Keratinocyte (primary cell): ENCODE measurements at regions not wholly inside any gene's neighbourhood (a gene's known extent, or its start where the extent isn't known, plus 50 kb on each side); places are given as distances from the start of the nearest gene placed in this dataset.

ENCODE experiments used
- DNase-seq: peaks from one replicate; pipeline ENCODE4 v3.0.0-alpha.2; 2011; ENCODE audit warnings: low read depth, missing footprints, low spot score
- FAIRE-seq: peaks from 2 replicates; lab custom pipeline; 2011; peaks lifted over from hg19 to GRCh38; lab: Jason Lieb, UNC
- H2AFZ ChIP-seq: 2 replicates; pipeline ENCODE4 v1.6.0; 2012; ENCODE audit warnings: low read length, control low read depth, inconsistent platforms; ENCODE audit not compliant: control insufficient read depth
- H3K27ac ChIP-seq: 2 replicates; pipeline ENCODE4 v1.5.1; 2011; ENCODE audit warnings: low read length; ENCODE audit not compliant: control insufficient read depth, insufficient read depth
- H3K27me3 ChIP-seq: 3 replicates; pipeline ENCODE4 v1.6.0; 2011; ENCODE audit warnings: low read length; ENCODE audit not compliant: control insufficient read depth, insufficient read depth; ENCODE audit errors: extremely low read depth
- H3K36me3 ChIP-seq, 2 experiments: 2 replicates in 1 of 2; 3 replicates in 1 of 2; pipeline ENCODE4 v1.5.1; 2011; ENCODE audit warnings: low read length in 2 of 2, mild to moderate bottlenecking in 1 of 2; ENCODE audit not compliant: control insufficient read depth in 2 of 2, insufficient read depth in 2 of 2; ENCODE audit errors: extremely low read depth in 1 of 2
- H3K4me1 ChIP-seq: 3 replicates; pipeline ENCODE4 v1.5.1; 2011; ENCODE audit warnings: low read length; ENCODE audit not compliant: control insufficient read depth, insufficient read depth; ENCODE audit errors: extremely low read depth
- H3K4me2 ChIP-seq: 3 replicates; pipeline ENCODE4 v1.6.0; 2011; ENCODE audit warnings: low read depth, low read length; ENCODE audit not compliant: control insufficient read depth, insufficient read depth; ENCODE audit errors: extremely low read depth
- H3K4me3 ChIP-seq, 3 experiments: fragments of 200-600 bp in 1 of 3; sonication (generic) in 1 of 3; 2 replicates in 2 of 3; 3 replicates in 1 of 3; pipeline ENCODE4 v1.5.1; 2011 to 2016; ENCODE audit warnings: low read length in 3 of 3, mild to moderate bottlenecking in 3 of 3, control low read depth in 2 of 3, inconsistent platforms in 1 of 3, low read depth in 1 of 3, mixed read lengths in 1 of 3, mixed run types in 1 of 3, moderate library complexity in 1 of 3; ENCODE audit not compliant: control insufficient read depth in 2 of 3, insufficient read depth in 2 of 3; ENCODE audit errors: extremely low read depth in 1 of 3
- H3K79me2 ChIP-seq: 2 replicates; pipeline ENCODE4 v1.6.0; 2012; ENCODE audit warnings: low read length; ENCODE audit not compliant: control insufficient read depth, insufficient read depth
- H3K9ac ChIP-seq: 3 replicates; pipeline ENCODE4 v1.6.0; 2011; ENCODE audit warnings: low read length; ENCODE audit not compliant: control insufficient read depth, insufficient read depth; ENCODE audit errors: extremely low read depth
- H3K9me1 ChIP-seq: 3 replicates; pipeline ENCODE4 v1.6.0; 2011; ENCODE audit warnings: low read length; ENCODE audit not compliant: control insufficient read depth, insufficient read depth; ENCODE audit errors: extremely low read depth
- H3K9me3 ChIP-seq: 2 replicates; pipeline ENCODE4 v1.5.1; 2012; ENCODE audit warnings: low read depth, low read length; ENCODE audit not compliant: control insufficient read depth
- H4K20me1 ChIP-seq: 3 replicates; pipeline ENCODE4 v1.6.0; 2011; ENCODE audit warnings: low read length; ENCODE audit not compliant: control insufficient read depth, insufficient read depth; ENCODE audit errors: extremely low read depth
- EZH2 ChIP-seq: IDR thresholded peaks from one replicate; pipeline ENCODE4 v1.6.1; 2012; ENCODE audit warnings: inconsistent platforms, mild to moderate bottlenecking, low read length, moderate library complexity
- dilution Hi-C: fragments of 300-500 bp; cut with MboI; formaldehyde crosslinking; loops from one replicate; pipeline ENCODE4 v1.7.0; 2020; ENCODE audit warnings: low sequenced_read_pairs; ENCODE audit not compliant: extremely low pct_ligation_motif_present
- TF ChIP-seq, protein P1 (sequence below), 3 experiments: IDR thresholded peaks in 1 of 3; conservative IDR thresholded peaks in 1 of 3; optimal IDR thresholded peaks in 1 of 3; 2 replicates in 2 of 3; 3 replicates in 1 of 3; pipeline versions ENCODE3 to v1.5.1; 2011; ENCODE audit warnings: low read length in 3 of 3, mild to moderate bottlenecking in 3 of 3, moderate library complexity in 2 of 3, control low read depth in 1 of 3, inconsistent platforms in 1 of 3; ENCODE audit not compliant: insufficient read depth in 2 of 3; ENCODE audit errors: extremely low read depth in 1 of 3

DNA sequence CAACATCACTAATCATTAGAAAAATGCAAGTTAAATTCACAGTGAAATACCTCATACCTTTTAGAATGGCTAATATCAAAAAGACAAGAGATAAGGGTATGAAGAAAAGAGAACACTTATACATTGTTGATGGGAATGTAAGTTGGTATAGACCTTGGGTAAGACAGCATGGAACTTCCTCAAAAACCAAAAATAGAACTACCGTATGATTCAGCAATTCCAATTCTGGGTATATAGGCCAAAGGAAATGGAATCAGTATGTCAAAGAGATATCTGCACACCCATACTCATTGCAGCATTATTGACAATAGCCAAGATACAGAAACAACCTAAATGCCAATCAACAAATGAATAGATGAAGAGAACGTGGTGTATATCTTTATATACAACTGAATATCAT is 166.8 kb upstream of the LRRN1 start:
- dilution Hi-C loops = no loop called here
- Histone ChIP-seq H4K20me1 (no peaks in the 10 kb centered on the region), H3K9ac (no peak overlapping the region), H3K27ac (no peak overlapping the region), H3K36me3 (no peaks in the 10 kb centered on the region), H3K79me2 (no peaks in the 10 kb centered on the region), H3K4me2 (no peak overlapping the region), H2AFZ (no peak overlapping the region), H3K4me3 (no peak overlapping the region), H3K27me3 (no peaks in the 10 kb centered on the region), H3K4me1 (peaks cover 11% of the 10 kb centered on the region), H3K9me3 (no peaks in the 10 kb centered on the region), H3K9me1 (no peaks in the 10 kb centered on the region)
- TF ChIP-seq EZH2 = no peak
- TF ChIP-seq, protein P1, sequence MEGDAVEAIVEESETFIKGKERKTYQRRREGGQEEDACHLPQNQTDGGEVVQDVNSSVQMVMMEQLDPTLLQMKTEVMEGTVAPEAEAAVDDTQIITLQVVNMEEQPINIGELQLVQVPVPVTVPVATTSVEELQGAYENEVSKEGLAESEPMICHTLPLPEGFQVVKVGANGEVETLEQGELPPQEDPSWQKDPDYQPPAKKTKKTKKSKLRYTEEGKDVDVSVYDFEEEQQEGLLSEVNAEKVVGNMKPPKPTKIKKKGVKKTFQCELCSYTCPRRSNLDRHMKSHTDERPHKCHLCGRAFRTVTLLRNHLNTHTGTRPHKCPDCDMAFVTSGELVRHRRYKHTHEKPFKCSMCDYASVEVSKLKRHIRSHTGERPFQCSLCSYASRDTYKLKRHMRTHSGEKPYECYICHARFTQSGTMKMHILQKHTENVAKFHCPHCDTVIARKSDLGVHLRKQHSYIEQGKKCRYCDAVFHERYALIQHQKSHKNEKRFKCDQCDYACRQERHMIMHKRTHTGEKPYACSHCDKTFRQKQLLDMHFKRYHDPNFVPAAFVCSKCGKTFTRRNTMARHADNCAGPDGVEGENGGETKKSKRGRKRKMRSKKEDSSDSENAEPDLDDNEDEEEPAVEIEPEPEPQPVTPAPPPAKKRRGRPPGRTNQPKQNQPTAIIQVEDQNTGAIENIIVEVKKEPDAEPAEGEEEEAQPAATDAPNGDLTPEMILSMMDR (optimal IDR thresholded peaks at IDR 0.05 in 1 of 3, IDR thresholded peaks at IDR 0.05 in 1 of 3, conservative IDR thresholded peaks at IDR 0.05 in 1 of 3; ENCODE audit: extremely low read depth in 1 of 3, insufficient read depth in 2 of 3, low read length in 3 of 3) = no peak
- FAIRE-seq = no peak
- no peak for DNase-seq

- H3K36me3 ChIP-seq = no peaks in the 10 kb centered on the region
- DNase-seq = no peak
- no peak overlapping the region for H3K27ac ChIP-seq
- H2AFZ ChIP-seq = no peak overlapping the region
- no peaks in the 10 kb centered on the region for H4K20me1 ChIP-seq
- H3K9ac ChIP-seq = no peak overlapping the region
- no peaks in the 10 kb centered on the region for H3K4me1 ChIP-seq
- H3K4me2 ChIP-seq = no peak overlapping the region
- H3K79me2 ChIP-seq = no peaks in the 10 kb centered on the region
- dilution Hi-C loops = no loop called here
- no peaks in the 10 kb centered on the region for H3K27me3 ChIP-seq
- no peaks in the 10 kb centered on the region for H3K9me3 ChIP-seq
- no peaks in the 10 kb centered on the region for H3K9me1 ChIP-seq
- TF ChIP-seq EZH2 = no peak
- TF ChIP-seq, protein P1 (optimal IDR thresholded peaks at IDR 0.05 in 1 of 3, IDR thresholded peaks at IDR 0.05 in 1 of 3, conservative IDR thresholded peaks at IDR 0.05 in 1 of 3; ENCODE audit: extremely low read depth in 1 of 3, insufficient read depth in 2 of 3, low read length in 3 of 3) = no peak
- no peak overlapping the region for H3K4me3 ChIP-seq
- no peak for FAIRE-seq
These were observed 168.1 kb upstream of the LRRN1 start for GRCh38 chr3:3631114-3631513.
